Stomach (tissue), 8 donors: ENCODE measurements at regions not wholly inside any gene's neighbourhood (a gene's known extent, or its start where the extent isn't known, plus 50 kb on each side); places are given as distances from the start of the nearest gene placed in this dataset.

Experiments
- DNase-seq, 2 donors: peaks; one replicate each; pipeline versions ENCODE4 v3.0.0 to v3.0.0-alpha.2; 2013 to 2019
- H3K27ac ChIP-seq, 5 donors: fragments of 200-600 bp in 4 of 5; sonication (generic) in 4 of 5; one replicate each; pipeline ENCODE4 v1.5.1; 2013 to 2019; ENCODE audit warnings: mild to moderate bottlenecking in 1 of 5, moderate library complexity in 1 of 5
- H3K27me3 ChIP-seq, 3 donors: fragments of 200-600 bp; sonication (generic); one replicate each; pipeline ENCODE4 v1.5.1; 2017 to 2019; ENCODE audit warnings: mixed run types in 1 of 3
- H3K36me3 ChIP-seq, 4 donors: fragments of 200-600 bp; sonication (generic); 1 replicate in 3 of 4; 2 replicates in 1 of 4; pipeline ENCODE4 v1.5.1; 2016 to 2019
- H3K4me1 ChIP-seq, 4 donors: fragments of 200-600 bp; sonication (generic); one replicate each; pipeline ENCODE4 v1.5.1; 2016 to 2019
- H3K4me3 ChIP-seq, 4 donors: fragments of 200-600 bp; sonication (generic) in 3 of 4; one replicate each; pipeline ENCODE4 v1.5.1; 2016 to 2019; ENCODE audit warnings: mild to moderate bottlenecking in 1 of 4
- H3K9me3 ChIP-seq, 4 donors: fragments of 200-600 bp; sonication (generic); one replicate each; pipeline ENCODE4 v1.5.1; 2016 to 2019
- EP300 ChIP-seq: sonication (generic); formaldehyde crosslinking; IDR thresholded peaks from one replicate; pipeline ENCODE4 v1.6.1; 2017; ENCODE audit warnings: antibody characterized with exemption
- POLR2A ChIP-seq, 4 donors: fragments of 450-650 bp; IDR thresholded peaks; one replicate each; pipeline ENCODE4 v1.6.1; 2016; ENCODE audit warnings: antibody characterized with exemption in 4 of 4, control low read depth in 2 of 4, mild to moderate bottlenecking in 1 of 4, moderate library complexity in 1 of 4
- POLR2AphosphoS5 ChIP-seq, 3 donors: sonication (generic); formaldehyde crosslinking; IDR thresholded peaks; one replicate each; pipeline ENCODE4 v1.6.1; 2016; ENCODE audit warnings: antibody characterized with exemption in 3 of 3
- WGBS, 5 donors: extraction: QIAGEN DNeasy Blood & Tissue Kit in 3 of 5; methylation state at CpG; one replicate each; pipeline versions ENCODE4 v1.1.5 to v1.1.7; 2013 to 2018; 5-methylcytosine and 5-hydroxymethylcytosine counted together
- intact Hi-C: fragments of 100-400 bp; cut with DNase I; formaldehyde crosslinking; loops from one replicate; pipeline ENCODE4 v1.15.1; 2023; ENCODE audit warnings: low total_unique reads
- TF ChIP-seq, protein P1 (sequence below), 7 experiments: fragments of 450-650 bp in 4 of 7; fragments of 200-600 bp in 3 of 7; sonication (generic) in 3 of 7; IDR thresholded peaks; one replicate each; pipeline ENCODE4 v1.5.1; 2016 to 2019; ENCODE audit warnings: antibody characterized with exemption in 7 of 7, control low read depth in 2 of 7, mild to moderate bottlenecking in 1 of 7
- donor health status: healthy with polysubstance abuse.
- donor health status: Bipolar disorder and iron deficiency.
- donor health status: healthy.

DNA sequence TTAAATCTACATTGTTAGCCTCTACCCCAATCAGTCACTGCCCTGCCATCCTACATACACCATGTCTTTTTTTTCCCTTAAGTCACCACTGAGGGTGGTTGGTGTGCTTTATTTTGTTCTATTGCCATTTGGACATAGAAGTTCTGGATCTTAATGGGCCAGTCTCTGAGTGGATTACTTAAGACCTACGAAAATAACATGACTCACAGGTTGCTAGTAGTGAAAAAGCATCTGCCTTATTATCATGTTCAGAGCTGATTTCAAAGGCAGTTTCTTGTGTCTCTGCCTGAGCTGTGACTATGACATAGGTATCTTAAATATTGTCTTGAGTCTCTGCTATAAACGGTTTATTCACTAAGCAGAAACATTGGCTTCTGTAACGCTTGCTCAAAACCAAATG lies 410.8 kb downstream of the MDFIC start:
- Histone ChIP-seq H3K36me3 (no peaks in the 10 kb centered on the region), H3K4me3 (no peak overlapping the region), H3K27ac (no peak overlapping the region), H3K27me3 (no peaks in the 10 kb centered on the region), H3K9me3 (no peaks in the 10 kb centered on the region), H3K4me1 (no peaks in the 10 kb centered on the region)
- no peak for TF ChIP-seq POLR2A (IDR thresholded peaks at IDR 0.05)
- TF ChIP-seq, protein P1, sequence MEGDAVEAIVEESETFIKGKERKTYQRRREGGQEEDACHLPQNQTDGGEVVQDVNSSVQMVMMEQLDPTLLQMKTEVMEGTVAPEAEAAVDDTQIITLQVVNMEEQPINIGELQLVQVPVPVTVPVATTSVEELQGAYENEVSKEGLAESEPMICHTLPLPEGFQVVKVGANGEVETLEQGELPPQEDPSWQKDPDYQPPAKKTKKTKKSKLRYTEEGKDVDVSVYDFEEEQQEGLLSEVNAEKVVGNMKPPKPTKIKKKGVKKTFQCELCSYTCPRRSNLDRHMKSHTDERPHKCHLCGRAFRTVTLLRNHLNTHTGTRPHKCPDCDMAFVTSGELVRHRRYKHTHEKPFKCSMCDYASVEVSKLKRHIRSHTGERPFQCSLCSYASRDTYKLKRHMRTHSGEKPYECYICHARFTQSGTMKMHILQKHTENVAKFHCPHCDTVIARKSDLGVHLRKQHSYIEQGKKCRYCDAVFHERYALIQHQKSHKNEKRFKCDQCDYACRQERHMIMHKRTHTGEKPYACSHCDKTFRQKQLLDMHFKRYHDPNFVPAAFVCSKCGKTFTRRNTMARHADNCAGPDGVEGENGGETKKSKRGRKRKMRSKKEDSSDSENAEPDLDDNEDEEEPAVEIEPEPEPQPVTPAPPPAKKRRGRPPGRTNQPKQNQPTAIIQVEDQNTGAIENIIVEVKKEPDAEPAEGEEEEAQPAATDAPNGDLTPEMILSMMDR (IDR thresholded peaks at IDR 0.05): no peak
- TF ChIP-seq POLR2AphosphoS5 (IDR thresholded peaks at IDR 0.05): no peak
- no peak for TF ChIP-seq EP300
- intact Hi-C loops: no loop called here
- DNase-seq: no peak
- WGBS, 5 donors: 71 to 80% (median 77%) methylated on average over 3 of the region's 3 CpGs

DNA sequence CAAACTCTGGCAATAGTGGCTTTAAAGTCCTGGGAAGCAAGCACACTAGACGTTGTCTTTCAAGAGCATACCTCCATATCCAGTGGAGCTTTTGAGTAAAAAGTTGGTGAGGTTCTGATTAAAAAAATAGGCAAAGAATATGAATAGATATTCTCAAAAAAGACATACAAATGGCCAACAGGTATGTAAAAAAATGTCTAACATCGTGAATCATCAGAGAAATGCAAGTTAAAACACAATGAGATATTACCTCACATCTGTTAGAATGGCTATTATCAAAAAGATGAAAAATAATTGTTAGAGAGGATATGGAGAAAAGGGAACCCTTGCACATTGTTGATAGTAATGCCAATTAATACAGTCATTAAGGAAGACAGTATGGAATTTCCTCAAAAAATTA lies 407.1 kb downstream of the MDFIC start:
- no peak for TF ChIP-seq EP300
- no peak for TF ChIP-seq POLR2A (IDR thresholded peaks at IDR 0.05)
- TF ChIP-seq, protein P1 (IDR thresholded peaks at IDR 0.05): no peak
- TF ChIP-seq POLR2AphosphoS5 (IDR thresholded peaks at IDR 0.05): no peak
- WGBS, 5 donors: 72 to 83% (median 81%) methylated on average over 2 of the region's 2 CpGs
- no peak overlapping the region for H3K27ac ChIP-seq
- DNase-seq: no peak
- H3K9me3 ChIP-seq: no peaks in the 10 kb centered on the region
- no peaks in the 10 kb centered on the region for H3K4me1 ChIP-seq
- intact Hi-C loops: no loop called here
- H3K4me3 ChIP-seq: no peak overlapping the region
- no peaks in the 10 kb centered on the region for H3K36me3 ChIP-seq
- no peaks in the 10 kb centered on the region for H3K27me3 ChIP-seq

DNA sequence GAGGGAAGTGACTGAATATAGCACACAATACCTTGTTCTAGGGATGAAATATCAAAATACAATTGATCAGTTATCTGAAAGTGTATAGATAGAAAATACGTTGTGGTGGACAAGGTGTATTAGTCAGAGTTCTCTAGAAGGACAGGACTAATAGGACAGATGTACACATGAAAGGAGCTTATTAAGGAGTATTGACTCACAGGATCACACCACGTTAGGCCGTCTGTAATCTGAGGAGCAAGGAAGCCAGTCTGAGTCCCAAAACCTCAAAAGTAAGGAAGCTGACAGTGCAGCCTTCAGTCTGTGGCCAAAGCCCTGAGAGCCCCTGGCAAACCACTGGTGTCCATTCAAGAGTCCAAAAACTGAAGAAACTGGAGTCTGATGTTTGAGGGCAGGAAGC lies 406.1 kb downstream of the MDFIC start:
- Histone ChIP-seq H3K27me3 (no peaks in the 10 kb centered on the region), H3K36me3 (no peaks in the 10 kb centered on the region), H3K27ac (no peak overlapping the region), H3K9me3 (no peaks in the 10 kb centered on the region), H3K4me3 (no peak overlapping the region), H3K4me1 (no peaks in the 10 kb centered on the region)
- intact Hi-C loops: no loop called here
- no peak for DNase-seq
- TF ChIP-seq EP300 (no peak), POLR2A (IDR thresholded peaks at IDR 0.05) (no peak), POLR2AphosphoS5 (IDR thresholded peaks at IDR 0.05) (no peak)
- TF ChIP-seq, protein P1 (IDR thresholded peaks at IDR 0.05): no peak
- WGBS, 5 donors: 65 to 85% (median 74%) methylated on average over 3 of the region's 3 CpGs

DNA sequence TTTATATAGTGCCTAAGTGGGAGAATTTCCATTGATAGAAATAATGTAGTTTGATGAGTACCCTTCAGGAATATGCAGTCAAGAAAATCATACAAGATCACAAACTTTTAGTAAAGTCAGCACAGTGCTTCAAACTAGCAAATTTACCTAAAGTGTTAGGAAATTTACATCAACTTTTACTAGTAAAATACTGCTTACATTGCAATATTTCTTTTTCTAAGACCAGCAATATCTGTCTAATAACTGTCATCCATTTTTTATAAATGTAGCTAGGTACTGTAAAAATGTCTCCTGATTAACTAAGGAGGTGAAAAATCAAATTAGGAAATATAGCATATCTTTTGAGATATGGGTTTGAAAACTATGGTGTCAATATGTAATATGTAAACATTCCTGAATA lies 405.4 kb downstream of the MDFIC start:
- DNase-seq: no peak
- Histone ChIP-seq H3K27me3 (no peaks in the 10 kb centered on the region), H3K27ac (no peak overlapping the region), H3K4me3 (no peak overlapping the region), H3K36me3 (no peaks in the 10 kb centered on the region), H3K9me3 (no peaks in the 10 kb centered on the region), H3K4me1 (no peaks in the 10 kb centered on the region)
- intact Hi-C loops: no loop called here
- no peak for TF ChIP-seq EP300
- TF ChIP-seq, protein P1 (IDR thresholded peaks at IDR 0.05): no peak
- TF ChIP-seq POLR2A (IDR thresholded peaks at IDR 0.05): no peak
- no peak for TF ChIP-seq POLR2AphosphoS5 (IDR thresholded peaks at IDR 0.05)
